ENCODE measurements at regions not wholly inside any gene's neighbourhood (a gene's known extent, or its start where the extent isn't known, plus 50 kb on each side); places are given as distances from the start of the nearest gene placed in this dataset.

GRCh38 chr2:116975608-116976007 is 838.9 kb upstream of the DDX18 start:
- H3K27me3 ChIP-seq = no peaks in the 10 kb centered on the region
- no peaks in the 10 kb centered on the region for H3K4me1 ChIP-seq
- DNase-seq = no peak
- no peak overlapping the region for H3K27ac ChIP-seq
- no peaks in the 10 kb centered on the region for H3K36me3 ChIP-seq
- no peaks in the 10 kb centered on the region for H3K9me3 ChIP-seq
- TF ChIP-seq CTCF (IDR thresholded peaks at IDR 0.05) (no peak), POLR2A (IDR thresholded peaks at IDR 0.05) (no peak)
- no peak overlapping the region for H3K4me3 ChIP-seq

GRCh38 chr2:116979916-116980764 is 834.4 kb upstream of the DDX18 start:
- H3K4me3 ChIP-seq = no peak overlapping the region
- TF ChIP-seq CTCF (IDR thresholded peaks at IDR 0.05) = no peak
- TF ChIP-seq POLR2A (IDR thresholded peaks at IDR 0.05) = no peak
- no peaks in the 10 kb centered on the region for H3K27me3 ChIP-seq
- no peak overlapping the region for H3K27ac ChIP-seq
- no peak for DNase-seq
- no peaks in the 10 kb centered on the region for H3K9me3 ChIP-seq
- no peaks in the 10 kb centered on the region for H3K36me3 ChIP-seq
- no peaks in the 10 kb centered on the region for H3K4me1 ChIP-seq

GRCh38 chr2:116987447-116987846 is 827.0 kb upstream of the DDX18 start:
- Histone ChIP-seq H3K4me3 (no peak overlapping the region), H3K4me1 (no peaks in the 10 kb centered on the region), H3K27ac (no peak overlapping the region), H3K9me3 (no peaks in the 10 kb centered on the region), H3K36me3 (no peaks in the 10 kb centered on the region), H3K27me3 (no peaks in the 10 kb centered on the region)
- TF ChIP-seq POLR2A (IDR thresholded peaks at IDR 0.05) = no peak
- no peak for TF ChIP-seq CTCF (IDR thresholded peaks at IDR 0.05)
- DNase-seq = no peak

GRCh38 chr2:116988303-116988702 is 826.2 kb upstream of the DDX18 start:
- H3K27ac ChIP-seq = no peak overlapping the region
- no peak for TF ChIP-seq CTCF (IDR thresholded peaks at IDR 0.05)
- TF ChIP-seq POLR2A (IDR thresholded peaks at IDR 0.05) = no peak
- no peaks in the 10 kb centered on the region for H3K9me3 ChIP-seq
- no peaks in the 10 kb centered on the region for H3K4me1 ChIP-seq
- H3K27me3 ChIP-seq = no peaks in the 10 kb centered on the region
- H3K4me3 ChIP-seq = no peak overlapping the region
- no peaks in the 10 kb centered on the region for H3K36me3 ChIP-seq
- no peak for DNase-seq

GRCh38 chr2:117019357-117019756 is 795.1 kb upstream of the DDX18 start:
- Histone ChIP-seq H3K4me3 (no peak overlapping the region), H3K27me3 (no peaks in the 10 kb centered on the region), H3K9me3 (no peaks in the 10 kb centered on the region), H3K4me1 (no peaks in the 10 kb centered on the region), H3K36me3 (no peaks in the 10 kb centered on the region), H3K27ac (no peak overlapping the region)
- no peak for TF ChIP-seq POLR2A (IDR thresholded peaks at IDR 0.05)
- no peak for TF ChIP-seq CTCF (IDR thresholded peaks at IDR 0.05)
- no peak for DNase-seq

All from Peyer's patch (tissue), 4 donors.